ELR (cell line): ENCODE measurements at regions not wholly inside any gene's neighbourhood (a gene's known extent, or its start where the extent isn't known, plus 50 kb on each side); places are given as distances from the start of the nearest gene placed in this dataset.

Experiments
- DNase-seq: peaks from one replicate; pipeline ENCODE4 v3.0.0-alpha.2; 2015; ENCODE audit warnings: low read depth

- DNase-seq, result no peak
Measured at GRCh38 chr12:89185181-89185580, 167.1 kb downstream of the DUSP6 start.

DNA sequence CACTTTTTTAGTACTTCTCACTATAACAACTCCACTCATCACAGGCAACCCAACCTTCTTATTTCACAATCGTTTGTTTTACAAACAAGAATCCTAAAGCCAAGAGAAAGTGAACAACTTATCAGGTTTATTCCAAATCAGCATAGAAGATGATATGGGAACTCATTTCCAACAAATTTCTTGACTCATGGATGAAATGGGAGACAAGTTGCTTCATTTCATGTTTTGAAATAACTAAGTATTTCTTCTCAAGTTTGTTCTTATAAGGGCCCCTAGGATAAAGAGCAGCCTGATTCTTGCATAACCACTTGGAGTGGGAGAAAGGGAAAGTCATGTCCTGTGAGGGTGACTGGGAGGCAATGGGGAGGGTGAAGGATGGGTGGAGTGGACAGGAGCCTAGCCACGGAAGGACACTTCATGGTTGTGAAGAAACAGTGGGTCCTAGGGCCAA, 168.3 kb downstream of the DUSP6 start:
- peak; percentile 44 for DNase-seq

GRCh38 chr12:89181271-89181920, 170.9 kb downstream of the DUSP6 start:
- DNase-seq, result peak; percentile 73

DNA sequence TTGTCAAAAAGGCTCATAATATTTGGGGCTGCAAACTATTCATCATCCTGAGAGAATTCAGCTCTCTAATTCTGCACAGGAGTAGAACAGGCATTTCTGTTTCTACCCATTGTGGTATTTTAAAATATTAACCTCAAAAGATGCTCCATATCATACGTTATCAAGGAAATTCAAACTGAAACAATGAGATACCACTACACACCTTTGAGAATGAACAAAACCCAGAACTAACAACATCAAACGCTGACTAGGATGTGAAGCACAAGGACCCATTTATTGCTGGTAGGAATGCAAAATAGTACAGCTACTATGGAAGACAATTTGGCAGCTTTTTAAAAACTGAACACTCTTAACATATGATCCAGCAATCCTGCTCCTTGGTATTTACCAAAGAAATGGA, 171.8 kb downstream of the DUSP6 start:
- no peak for DNase-seq

DNA sequence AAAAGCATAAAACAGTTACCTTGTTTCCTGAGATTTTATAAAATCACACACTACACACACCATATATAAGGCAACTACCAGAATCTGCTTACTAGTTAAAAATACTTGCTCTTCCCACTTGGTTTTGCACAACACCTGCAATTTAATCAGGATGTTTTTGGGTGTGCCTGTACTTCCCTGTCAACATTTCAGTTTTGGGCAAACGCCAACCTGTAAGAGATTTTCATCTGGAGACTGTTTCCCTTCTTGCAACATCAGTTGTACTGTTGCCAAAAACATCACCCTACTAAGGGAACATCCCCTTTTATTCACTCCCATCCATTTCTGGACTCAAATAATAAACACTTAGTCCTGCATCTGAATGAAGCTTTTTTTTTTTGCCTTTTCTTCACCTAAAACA, 172.3 kb downstream of the DUSP6 start:
- DNase-seq, result peak; percentile 62

GRCh38 chr12:89179245-89179644, 173.1 kb downstream of the DUSP6 start:
- no peak for DNase-seq

DNA sequence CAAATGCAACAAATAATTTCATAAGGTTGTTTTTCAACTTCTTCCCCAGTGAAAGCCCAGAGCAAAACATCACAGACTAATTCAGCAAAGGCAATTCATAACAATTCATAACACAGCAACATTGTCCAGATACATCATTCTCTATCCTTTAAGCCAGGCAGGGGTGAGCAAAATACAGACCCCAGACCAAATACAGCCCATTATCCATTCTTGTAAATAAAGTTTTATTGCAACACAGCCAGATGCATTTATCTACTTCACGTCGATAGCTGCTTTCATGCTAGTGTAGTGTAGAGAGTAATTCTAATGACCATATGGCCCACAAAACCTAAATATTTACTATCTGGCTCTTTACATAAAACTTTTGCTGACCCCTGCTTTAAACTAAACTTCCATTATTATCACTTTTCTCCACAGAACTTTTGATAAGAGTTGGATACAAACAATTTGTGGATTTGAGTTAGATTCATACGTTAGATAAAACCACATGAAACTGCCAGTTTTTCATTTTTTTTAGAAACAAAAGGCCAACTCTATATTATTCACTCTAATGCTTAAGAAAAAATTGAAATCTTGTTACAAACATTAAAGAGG, 174.4 kb downstream of the DUSP6 start:
- no peak for DNase-seq

DNA sequence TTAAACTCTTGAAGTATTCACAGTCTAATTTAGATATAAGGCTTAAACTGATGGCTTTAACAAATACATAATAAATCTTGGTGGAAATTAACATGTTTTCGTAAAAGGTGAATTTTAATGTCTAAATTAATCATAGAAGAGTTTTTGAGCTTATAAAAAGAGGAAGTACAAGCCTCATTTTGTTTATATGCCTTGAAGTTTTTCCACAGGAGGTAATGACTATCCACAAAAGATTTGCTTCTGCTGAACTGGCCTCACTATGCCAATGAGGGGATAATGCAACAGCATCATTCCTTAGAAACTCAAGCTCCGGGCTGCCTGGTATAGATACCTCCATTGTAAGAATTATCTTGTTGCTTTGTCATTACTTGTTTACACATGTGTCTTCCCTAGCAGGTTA, 175.6 kb downstream of the DUSP6 start:
- DNase-seq, result no peak

- DNase-seq, result no peak
Measured at GRCh38 chr12:89173678-89174077, 178.6 kb downstream of the DUSP6 start.

DNA sequence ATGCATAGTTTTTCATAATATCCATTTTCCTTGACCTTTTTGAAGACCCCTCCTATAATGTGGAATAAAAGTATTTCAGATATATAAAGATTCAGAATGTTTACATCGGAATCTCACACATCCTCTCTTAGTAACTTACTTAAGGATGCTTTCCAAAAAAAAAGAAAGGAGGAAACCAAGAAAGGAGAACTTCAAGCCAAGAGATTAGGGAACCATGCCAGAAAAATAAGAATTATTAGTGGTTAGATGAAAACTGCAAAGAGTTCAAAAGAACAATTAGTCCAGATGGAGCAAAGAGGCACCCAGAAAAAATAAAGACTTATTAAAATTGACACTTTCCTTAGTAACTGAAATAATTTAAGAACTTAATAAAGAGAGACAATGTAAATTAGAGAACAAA, 179.2 kb downstream of the DUSP6 start:
- no peak for DNase-seq

GRCh38 chr12:89172224-89172623, 180.1 kb downstream of the DUSP6 start:
- no peak for DNase-seq

DNA sequence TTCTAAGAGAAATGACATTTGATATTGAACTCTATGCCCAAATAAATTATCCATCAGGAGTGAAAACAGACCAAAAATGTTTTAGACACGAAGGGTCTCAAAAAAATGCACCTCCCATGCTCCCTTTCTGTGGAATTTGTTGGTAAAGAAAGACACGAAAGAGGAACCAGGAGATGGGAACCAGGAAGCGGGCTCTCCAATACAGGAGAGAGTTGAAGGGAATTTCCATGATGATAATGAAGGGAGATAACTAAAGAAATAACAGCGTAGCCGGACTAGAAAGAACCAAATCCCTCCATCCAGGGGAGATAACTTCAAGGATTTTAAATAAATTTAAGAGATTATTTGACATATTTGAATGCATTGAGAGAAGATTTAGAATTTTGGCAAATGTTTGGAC, 183.0 kb downstream of the DUSP6 start:
- DNase-seq, result no peak

DNA sequence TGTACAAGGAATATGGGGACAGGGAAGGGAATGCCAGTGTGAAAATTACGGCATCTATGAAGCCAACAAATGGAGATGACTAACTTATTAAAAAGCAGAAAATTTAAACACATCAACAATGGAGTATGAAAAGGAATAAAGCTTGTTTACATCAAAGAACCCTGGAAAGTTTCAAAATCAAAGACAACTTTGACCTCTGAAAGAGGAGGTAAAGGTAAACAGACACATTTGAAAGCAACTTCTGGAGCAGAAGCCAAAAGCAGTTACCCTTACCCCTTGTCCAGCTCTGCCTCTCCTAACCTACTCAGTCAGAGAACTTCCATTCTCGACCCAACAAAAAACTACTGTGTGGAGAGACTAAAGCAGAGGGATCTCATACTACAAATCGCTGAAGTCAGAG, 184.3 kb downstream of the DUSP6 start:
- no peak for DNase-seq

- peak; percentile 32 for DNase-seq
Measured at GRCh38 chr12:89166525-89166934, 185.8 kb downstream of the DUSP6 start.

DNA sequence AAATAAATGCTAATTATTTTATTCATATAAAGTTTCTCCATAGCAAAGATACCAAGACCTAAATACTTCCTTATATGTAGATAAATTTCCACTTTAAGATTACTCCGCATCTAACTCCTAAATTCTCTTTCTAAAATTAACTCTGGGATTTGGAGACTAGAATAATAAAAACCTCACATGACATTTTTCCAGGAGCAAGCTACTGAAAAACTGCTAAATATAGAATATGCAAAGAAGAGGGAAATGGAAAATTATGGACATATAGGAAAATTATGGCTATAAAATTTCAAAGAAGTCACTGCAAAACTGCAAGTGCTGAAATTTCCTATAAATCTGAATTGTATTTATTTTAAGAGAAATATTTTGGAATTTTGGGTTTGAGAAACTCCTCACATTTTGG, 186.2 kb downstream of the DUSP6 start:
- no peak for DNase-seq

- no peak for DNase-seq
Measured at GRCh38 chr12:89165703-89166102, 186.6 kb downstream of the DUSP6 start.

DNA sequence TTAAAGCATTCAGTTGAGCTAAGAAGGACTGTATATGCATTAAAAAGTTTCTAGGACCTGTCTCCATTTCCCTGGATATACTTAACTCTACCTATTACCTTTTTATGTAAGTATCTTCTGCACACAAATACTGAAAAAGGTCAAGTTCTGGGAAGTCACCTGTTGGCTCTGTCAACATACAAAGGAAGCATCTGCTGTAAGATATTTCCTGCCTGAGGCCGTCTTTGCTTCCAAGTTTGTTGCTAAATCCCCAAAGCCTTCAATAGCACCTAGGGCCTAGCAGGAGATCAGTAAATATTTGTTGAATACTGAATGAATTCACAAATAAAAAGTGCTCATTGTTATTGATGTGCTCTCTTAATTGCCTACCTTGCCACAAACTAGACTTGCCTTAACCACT, 188.4 kb downstream of the DUSP6 start:
- no peak for DNase-seq

GRCh38 chr12:89162589-89163261, 189.6 kb downstream of the DUSP6 start:
- peak; percentile 99 for DNase-seq

DNA sequence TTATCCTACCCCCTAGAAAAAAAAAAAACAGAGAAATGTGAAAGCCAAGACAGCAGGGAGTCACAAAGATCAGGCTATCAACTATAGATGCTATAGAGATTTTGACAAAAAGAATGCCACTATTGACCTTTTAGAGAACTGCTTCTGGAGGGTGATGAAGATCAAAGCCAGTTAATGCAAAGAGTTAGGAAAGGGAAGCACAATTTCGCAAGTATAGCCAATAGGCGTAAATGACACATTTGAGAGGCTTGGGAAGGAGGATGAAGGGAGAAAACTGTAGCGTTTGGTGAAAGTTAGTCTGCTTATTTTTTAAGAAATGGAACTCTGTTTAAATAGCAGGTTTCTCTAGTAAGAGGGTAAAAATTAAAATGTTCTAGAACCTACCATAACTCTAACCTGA, 190.7 kb downstream of the DUSP6 start:
- no peak for DNase-seq

DNA sequence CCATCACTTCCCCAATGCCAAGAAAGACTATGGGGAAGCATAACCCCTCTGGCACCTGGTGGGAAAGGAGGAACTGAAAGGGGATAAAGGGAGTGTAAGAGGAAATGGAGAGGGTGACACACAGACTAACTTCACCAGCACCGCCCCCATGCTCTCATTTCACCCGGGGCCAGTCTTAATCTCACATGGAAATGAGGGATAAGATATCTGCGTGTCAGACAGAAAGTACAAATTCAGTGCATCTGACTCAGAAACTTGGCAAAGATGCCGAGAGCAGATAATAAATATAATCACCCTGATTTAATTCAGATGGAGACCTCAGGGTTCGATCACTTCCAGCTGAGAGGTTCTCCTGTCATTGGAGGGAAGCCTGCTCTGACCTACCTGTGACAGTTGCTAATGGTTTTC, 191.6 kb downstream of the DUSP6 start:
- DNase-seq, result peak; percentile 97

- DNase-seq, result no peak
Measured at GRCh38 chr12:89157413-89157812, 194.9 kb downstream of the DUSP6 start.

- DNase-seq, result peak; percentile 68
Measured at GRCh38 chr12:89156862-89157262, 195.4 kb downstream of the DUSP6 start.

DNA sequence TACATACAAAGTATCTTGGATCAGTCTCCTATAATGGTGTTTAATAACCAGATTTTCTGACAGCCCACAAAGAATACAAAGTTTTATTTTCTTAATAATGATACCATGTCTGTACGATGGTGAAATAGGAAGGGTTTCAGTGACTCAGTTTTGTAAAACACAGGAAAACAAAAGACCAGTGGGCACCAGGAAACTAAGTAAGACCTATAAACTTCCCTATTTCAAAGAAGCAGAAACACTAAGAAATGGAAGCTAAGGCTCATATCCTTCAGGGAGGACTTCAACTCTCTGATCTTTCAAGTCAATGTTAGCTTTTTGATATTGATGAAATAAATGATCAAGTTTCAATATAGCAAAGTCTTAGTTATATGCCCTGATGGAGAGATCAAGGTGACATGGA, 196.0 kb downstream of the DUSP6 start:
- DNase-seq, result peak; percentile 28

DNA sequence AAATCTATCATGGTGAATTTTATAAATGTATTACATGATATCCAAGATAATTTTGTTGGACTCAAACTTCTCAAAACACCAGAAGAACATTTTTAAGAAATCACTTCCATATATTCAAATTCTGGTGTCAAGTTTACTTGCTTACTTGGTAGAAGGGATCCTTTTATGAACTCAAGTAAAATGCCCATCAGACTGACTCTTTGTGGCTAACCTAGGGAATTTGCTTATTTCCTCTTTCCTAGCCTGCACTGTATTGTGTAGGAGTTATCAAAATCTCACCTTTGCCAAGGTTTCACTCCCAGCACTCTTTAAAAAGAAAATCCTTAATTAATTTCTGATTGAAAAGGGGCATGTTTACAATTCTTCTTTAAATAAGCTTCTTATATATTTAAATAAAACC, 196.5 kb downstream of the DUSP6 start:
- DNase-seq, result peak; percentile 8
